Naive thymus-derived CD8-positive, alpha-beta T cell (primary cell): ENCODE measurements at regions not wholly inside any gene's neighbourhood (a gene's known extent, or its start where the extent isn't known, plus 50 kb on each side); places are given as distances from the start of the nearest gene placed in this dataset.

Experiments
- ATAC-seq, 2 donors: fragments of 150-1000 bp; cut with Tn5 transposase in 1 of 2; sonication (Bioruptor Pico), chemical (Tn5 transposase) in 1 of 2; 1 replicate in 1 of 2; 2 replicates in 1 of 2; pipeline ENCODE4 v1.10.0; 2021; ENCODE audit warnings: mild to moderate bottlenecking in 2 of 2, moderate library complexity in 2 of 2
- POLR2A ChIA-PET: fragments of 350-600 bp; sonication (Branson Sonifier 250); formaldehyde crosslinking; loops from one replicate; lab custom pipeline; 2021; ENCODE audit warnings: antibody characterized with exemption; lab: Charles Lee
- DNase-seq, 10 donors: peaks; one replicate each; pipeline versions ENCODE4 v3.0.0 to v3.0.0-alpha.2; 2020 to 2022
- H3K27ac Mint-ChIP-seq, 10 donors: one replicate each; pipeline ENCODE4 v1.8.0; 2020 to 2022; ENCODE audit warnings: mild to moderate bottlenecking in 10 of 10, mixed read lengths in 10 of 10, moderate library complexity in 4 of 10, inconsistent platforms in 1 of 10
- H3K27me3 Mint-ChIP-seq, 5 donors: one replicate each; pipeline ENCODE4 v1.8.0; 2021 to 2022; ENCODE audit warnings: mixed read lengths in 5 of 5
- H3K36me3 Mint-ChIP-seq, 3 donors: one replicate each; pipeline ENCODE4 v1.8.0; 2020 to 2022; ENCODE audit warnings: mixed read lengths in 3 of 3, mild to moderate bottlenecking in 2 of 3, inconsistent platforms in 1 of 3
- H3K4me1 Mint-ChIP-seq, 4 donors: one replicate each; pipeline ENCODE4 v1.8.0; 2021 to 2022; ENCODE audit warnings: mixed read lengths in 4 of 4
- H3K4me3 Mint-ChIP-seq, 10 donors: one replicate each; pipeline ENCODE4 v1.8.0; 2020 to 2022; ENCODE audit warnings: mild to moderate bottlenecking in 10 of 10, mixed read lengths in 10 of 10, moderate library complexity in 6 of 10, inconsistent platforms in 1 of 10
- H3K9me3 Mint-ChIP-seq, 9 donors: one replicate each; pipeline ENCODE4 v1.8.0; 2020 to 2022; ENCODE audit warnings: mixed read lengths in 9 of 9, mild to moderate bottlenecking in 3 of 9, inconsistent platforms in 1 of 9, moderate library complexity in 1 of 9

DNA sequence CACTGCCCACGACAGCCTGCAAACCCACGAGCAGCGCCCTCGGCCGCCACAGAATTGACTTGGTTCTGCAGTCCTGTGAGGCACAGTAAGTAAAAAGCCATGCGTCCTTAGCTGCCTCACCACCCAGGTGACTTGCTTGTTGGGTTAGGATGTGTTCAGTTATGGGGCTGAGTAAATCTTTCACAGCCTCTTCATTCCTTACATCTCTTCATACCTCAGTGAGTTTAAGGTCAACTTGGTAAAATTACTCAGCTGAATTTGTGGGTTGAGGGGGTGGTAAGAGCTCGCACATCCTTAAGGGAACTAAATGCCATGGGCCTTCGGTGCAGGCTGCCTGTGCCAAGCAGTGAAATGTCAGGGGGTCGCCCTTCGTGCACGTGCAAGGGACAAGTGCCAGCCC lies 165.2 kb upstream of the ALKAL2 start:
- Mint-ChIP-seq H3K27me3 (peaks cover 4 to 45% (median 21%) of the 10 kb centered on the region in 5 donors), H3K4me1 (peaks cover 11 to 44% (median 16%) of the 10 kb centered on the region in 4 donors), H3K36me3 (no peaks in the 10 kb centered on the region), H3K4me3 (no peak overlapping the region), H3K9me3 (no peaks in the 10 kb centered on the region), H3K27ac (peak overlapping the region in 1 of 10 donors; percentile 74)
- POLR2A ChIA-PET: no interaction called here
- ATAC-seq (no peak), DNase-seq (no peak)

DNA sequence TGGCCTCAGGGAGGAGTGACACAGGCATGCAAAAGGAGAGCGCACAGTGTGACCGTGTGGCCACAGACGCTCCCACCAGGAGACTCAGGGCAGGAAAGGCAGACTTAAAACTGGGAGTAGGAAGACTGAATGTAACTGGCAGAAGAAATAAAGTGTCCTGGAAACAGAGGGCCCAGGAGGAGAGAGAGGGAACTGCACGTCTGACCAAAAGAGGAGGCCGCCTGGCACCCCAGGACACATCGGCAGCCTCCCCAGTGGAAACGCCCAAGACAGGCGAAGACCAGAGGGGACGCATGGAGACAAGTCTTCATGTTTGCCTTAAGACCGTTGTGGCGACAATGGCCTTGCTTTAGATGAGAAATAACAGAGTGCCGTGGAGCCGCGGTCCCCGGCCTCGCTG lies 163.6 kb upstream of the ALKAL2 start:
- peak overlapping the region in 1 of 10 donors; percentile 11 for H3K27ac Mint-ChIP-seq
- peaks cover 7 to 37% (median 16%) of the 10 kb centered on the region in 4 donors for H3K4me1 Mint-ChIP-seq

GRCh38 chr2:449246-450067 lies 161.6 kb upstream of the ALKAL2 start:
- Mint-ChIP-seq H3K36me3 (no peaks in the 10 kb centered on the region), H3K9me3 (no peaks in the 10 kb centered on the region), H3K4me1 (peaks cover under 1 to 32% (median 9%) of the 10 kb centered on the region in 4 donors), H3K27me3 (peaks cover 0 to 11% (median 5%) of the 10 kb centered on the region in 5 donors), H3K27ac (no peak overlapping the region), H3K4me3 (no peak overlapping the region)
- no peak for DNase-seq
- POLR2A ChIA-PET: no interaction called here
- no peak for ATAC-seq

More for the DNA sequence above, 163.6 kb upstream of the ALKAL2 start:
- DNase-seq: no peak
- no peaks in the 10 kb centered on the region for H3K9me3 Mint-ChIP-seq
- ATAC-seq: no peak
- no peak overlapping the region for H3K4me3 Mint-ChIP-seq
- H3K36me3 Mint-ChIP-seq: no peaks in the 10 kb centered on the region
- H3K27me3 Mint-ChIP-seq: peaks cover 0 to 28% (median 12%) of the 10 kb centered on the region in 5 donors
- POLR2A ChIA-PET: no interaction called here

GRCh38 chr2:447902-448665 lies 160.2 kb upstream of the ALKAL2 start:
- POLR2A ChIA-PET: interaction anchor here (1.8 kb wide), 1 partner anchor 18 kb away, joined by 6 read pairs; no protein-coding TSS in a partner anchor
- H3K4me3 Mint-ChIP-seq: no peak overlapping the region
- DNase-seq: no peak
- ATAC-seq: no peak
- H3K9me3 Mint-ChIP-seq: no peaks in the 10 kb centered on the region
- H3K36me3 Mint-ChIP-seq: no peaks in the 10 kb centered on the region
- peaks cover 0 to 24% (median 6%) of the 10 kb centered on the region in 4 donors for H3K4me1 Mint-ChIP-seq
- H3K27me3 Mint-ChIP-seq: peaks cover 0 to 11% (median 4%) of the 10 kb centered on the region in 5 donors
- peak overlapping the region in 1 of 10 donors; percentile 32 for H3K27ac Mint-ChIP-seq

DNA sequence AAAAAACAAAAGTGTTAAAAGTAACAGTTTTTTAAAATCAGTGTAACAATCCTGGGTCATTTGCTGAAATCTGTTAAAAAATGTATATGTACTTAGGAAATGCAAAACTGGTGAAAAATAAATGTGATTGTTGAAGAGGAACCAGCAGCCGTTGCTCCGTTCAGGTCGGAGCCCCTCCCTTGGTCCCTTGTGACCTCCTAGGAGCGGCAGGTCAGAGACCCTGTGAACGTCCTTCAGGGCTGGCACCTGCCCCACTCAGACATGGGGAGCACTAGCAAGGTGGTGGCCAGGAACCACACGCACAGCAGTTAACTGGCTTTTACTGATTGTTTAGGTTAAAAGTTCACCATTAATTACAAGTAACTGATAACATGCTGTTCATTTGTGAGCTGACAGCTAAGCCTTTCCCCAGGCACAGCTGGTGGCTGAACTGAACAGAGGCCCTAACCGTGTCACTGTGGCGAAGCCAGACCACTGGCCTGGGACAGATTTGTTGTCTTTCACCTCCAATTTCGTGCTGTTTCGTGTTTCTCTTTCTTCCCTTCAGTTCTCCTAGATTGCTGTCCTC lies 159.2 kb upstream of the ALKAL2 start:
- DNase-seq: no peak
- Mint-ChIP-seq H3K27me3 (peaks cover 0 to 11% (median 4%) of the 10 kb centered on the region in 5 donors), H3K9me3 (no peaks in the 10 kb centered on the region), H3K27ac (peak overlapping the region in 1 of 10 donors; percentile 75), H3K4me3 (no peak overlapping the region), H3K4me1 (peaks cover 0 to 24% (median 6%) of the 10 kb centered on the region in 4 donors), H3K36me3 (no peaks in the 10 kb centered on the region)
- POLR2A ChIA-PET: interaction anchor here (1.8 kb wide), 1 partner anchor 17 kb away, joined by 6 read pairs; no protein-coding TSS in a partner anchor
- ATAC-seq: no peak

DNA sequence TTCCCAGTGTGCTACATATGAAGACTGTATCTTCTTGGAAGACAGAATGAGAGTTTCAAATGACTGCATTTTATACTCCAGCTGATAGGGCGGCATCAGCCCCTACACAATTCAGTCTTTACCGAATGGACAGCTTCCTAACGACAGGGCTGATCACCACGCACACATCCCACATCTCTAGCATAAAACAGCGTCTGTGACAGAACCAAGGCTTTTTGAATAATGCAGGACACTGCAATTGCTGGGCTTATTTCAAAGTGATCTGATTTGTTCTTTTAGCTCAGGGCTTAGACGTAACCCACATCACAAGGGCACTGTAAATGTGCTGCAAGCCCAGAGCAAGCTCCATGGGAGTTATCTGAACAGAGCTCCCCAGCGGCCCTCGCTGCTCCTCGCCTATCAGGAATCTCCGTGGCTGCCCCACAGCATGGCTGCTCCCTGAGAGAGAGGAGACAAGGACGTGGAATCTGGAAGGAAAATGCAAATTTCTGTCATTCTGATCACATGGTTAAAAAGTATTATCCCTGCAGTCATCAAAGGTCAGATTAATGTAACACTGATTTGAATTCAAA lies 158.5 kb upstream of the ALKAL2 start:
- ATAC-seq: no peak
- H3K4me1 Mint-ChIP-seq: peaks cover 0 to 24% (median 6%) of the 10 kb centered on the region in 4 donors
- no peak overlapping the region for H3K4me3 Mint-ChIP-seq
- POLR2A ChIA-PET: no interaction called here
- H3K27me3 Mint-ChIP-seq: peaks cover 0 to 5% (median 2%) of the 10 kb centered on the region in 5 donors
- no peaks in the 10 kb centered on the region for H3K36me3 Mint-ChIP-seq
- H3K9me3 Mint-ChIP-seq: no peaks in the 10 kb centered on the region
- peak overlapping the region in 2 of 10 donors; percentile 7 to 24 for H3K27ac Mint-ChIP-seq
- no peak for DNase-seq

GRCh38 chr2:445896-446295 lies 158.0 kb upstream of the ALKAL2 start:
- DNase-seq (no peak), ATAC-seq (no peak)
- Mint-ChIP-seq H3K36me3 (no peaks in the 10 kb centered on the region), H3K4me3 (no peak overlapping the region), H3K27ac (peak overlapping the region in 4 of 10 donors; percentile 24 to 81 (median 40)), H3K27me3 (no peaks in the 10 kb centered on the region), H3K9me3 (no peaks in the 10 kb centered on the region), H3K4me1 (peaks cover 0 to 24% (median 5%) of the 10 kb centered on the region in 4 donors)
- POLR2A ChIA-PET: no interaction called here

- H3K36me3 Mint-ChIP-seq: no peaks in the 10 kb centered on the region
- no peaks in the 10 kb centered on the region for H3K9me3 Mint-ChIP-seq
- DNase-seq (peak in 7 of 10 donors; percentile 19 to 74 (median 46)), ATAC-seq (peak; percentile 71 to 96)
- POLR2A ChIA-PET: interaction anchor here (0.9 to 1.0 kb wide), 2 partner anchors 14 to 16 kb away, joined by 3 to 4 read pairs; no protein-coding TSS in a partner anchor
- H3K4me3 Mint-ChIP-seq: peak overlapping the region in 6 of 10 donors; percentile 26 to 75 (median 56)
- peak overlapping the region in 9 of 10 donors; percentile 22 to 84 (median 56) for H3K27ac Mint-ChIP-seq
- H3K27me3 Mint-ChIP-seq: no peaks in the 10 kb centered on the region
- H3K4me1 Mint-ChIP-seq: peaks cover 0 to 30% (median 5%) of the 10 kb centered on the region in 4 donors
Observed at GRCh38 chr2:444937-445884, 157.3 kb upstream of the ALKAL2 start.

DNA sequence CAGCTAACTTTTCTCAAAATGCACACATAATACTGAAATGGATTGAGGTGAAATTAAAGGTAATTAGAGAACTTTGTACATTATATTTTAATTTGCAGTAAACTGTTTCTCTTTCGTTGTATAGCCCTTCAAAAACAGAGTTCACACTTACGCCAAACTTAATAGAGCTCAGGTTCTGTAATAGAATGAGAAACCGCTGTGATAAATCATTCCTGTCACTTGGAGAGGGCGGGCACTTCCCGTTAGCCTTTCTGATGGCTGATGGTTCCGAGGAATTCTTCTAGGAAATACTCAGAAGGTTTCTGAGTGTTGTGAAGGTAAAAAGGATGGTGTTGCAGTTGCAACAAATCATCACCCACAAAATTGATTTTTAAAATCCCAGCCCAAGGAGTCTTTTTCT lies 155.8 kb upstream of the ALKAL2 start:
- Mint-ChIP-seq H3K27ac (peak overlapping the region in 1 of 10 donors; percentile 32), H3K4me1 (peaks cover under 1 to 42% (median 8%) of the 10 kb centered on the region in 4 donors), H3K4me3 (no peak overlapping the region), H3K27me3 (no peaks in the 10 kb centered on the region), H3K9me3 (no peaks in the 10 kb centered on the region), H3K36me3 (no peaks in the 10 kb centered on the region)
- ATAC-seq: no peak
- POLR2A ChIA-PET: interaction anchor here (0.9 kb wide), 1 partner anchor 13 kb away, joined by 4 read pairs; no protein-coding TSS in a partner anchor
- no peak for DNase-seq

GRCh38 chr2:443216-443615 lies 155.3 kb upstream of the ALKAL2 start:
- no peak overlapping the region for H3K4me3 Mint-ChIP-seq
- no peaks in the 10 kb centered on the region for H3K27me3 Mint-ChIP-seq
- H3K4me1 Mint-ChIP-seq: peaks cover 4 to 47% (median 13%) of the 10 kb centered on the region in 4 donors
- ATAC-seq (no peak), DNase-seq (no peak)
- no peaks in the 10 kb centered on the region for H3K36me3 Mint-ChIP-seq
- peak overlapping the region in 4 of 10 donors; percentile 17 to 77 (median 47) for H3K27ac Mint-ChIP-seq
- POLR2A ChIA-PET: no interaction called here
- no peaks in the 10 kb centered on the region for H3K9me3 Mint-ChIP-seq

- POLR2A ChIA-PET: no interaction called here
- Mint-ChIP-seq H3K9me3 (no peaks in the 10 kb centered on the region), H3K4me1 (peaks cover 6 to 56% (median 27%) of the 10 kb centered on the region in 4 donors), H3K27ac (peak overlapping the region in 4 of 10 donors; percentile 41 to 86 (median 50)), H3K27me3 (no peaks in the 10 kb centered on the region), H3K4me3 (peak overlapping the region in 1 of 10 donors; percentile 22), H3K36me3 (no peaks in the 10 kb centered on the region)
- DNase-seq (no peak), ATAC-seq (no peak)
Observed at GRCh38 chr2:441258-442022, 153.5 kb upstream of the ALKAL2 start.
